Colonic mucosa (tissue), 4 donors: ENCODE measurements at regions not wholly inside any gene's neighbourhood (a gene's known extent, or its start where the extent isn't known, plus 50 kb on each side); places are given as distances from the start of the nearest gene placed in this dataset.

Experiments
- DNase-seq: peaks from one replicate; pipeline ENCODE4 v3.0.0-alpha.2; 2020
- H3K27ac ChIP-seq: fragments of 200-600 bp; one replicate; pipeline ENCODE4 v1.8.0; 2021
- H3K27me3 ChIP-seq: fragments of 200-600 bp; one replicate; pipeline ENCODE4 v1.8.0; 2021
- H3K36me3 ChIP-seq: fragments of 200-600 bp; one replicate; pipeline ENCODE4 v1.8.0; 2021
- H3K4me1 ChIP-seq: fragments of 200-600 bp; one replicate; pipeline ENCODE4 v1.8.0; 2021; ENCODE audit warnings: mild to moderate bottlenecking
- H3K4me3 ChIP-seq: fragments of 200-600 bp; one replicate; pipeline ENCODE4 v1.8.0; 2021
- H3K9ac ChIP-seq, 2 donors: one replicate each; pipeline ENCODE4 v1.7.0; 2013; ENCODE audit warnings: control low read depth in 2 of 2, low read depth in 2 of 2, low read length in 2 of 2
- H3K9me3 ChIP-seq: fragments of 200-600 bp; one replicate; pipeline ENCODE4 v1.8.0; 2021
- CTCF ChIP-seq: fragments of 200-600 bp; IDR thresholded peaks from one replicate; pipeline ENCODE4 v1.8.0; 2022; ENCODE audit warnings: antibody characterized with exemption, mild to moderate bottlenecking
- intact Hi-C: fragments of 100-400 bp; cut with DNase I; formaldehyde crosslinking; loops from one replicate; pipeline ENCODE4 v1.14.1; 2022
- donor health status: healthy.
- donor health status: DM: no; HTN: no; CAD: no.
- donor health status: DM: no; HTN: no; CAD: no.

DNA sequence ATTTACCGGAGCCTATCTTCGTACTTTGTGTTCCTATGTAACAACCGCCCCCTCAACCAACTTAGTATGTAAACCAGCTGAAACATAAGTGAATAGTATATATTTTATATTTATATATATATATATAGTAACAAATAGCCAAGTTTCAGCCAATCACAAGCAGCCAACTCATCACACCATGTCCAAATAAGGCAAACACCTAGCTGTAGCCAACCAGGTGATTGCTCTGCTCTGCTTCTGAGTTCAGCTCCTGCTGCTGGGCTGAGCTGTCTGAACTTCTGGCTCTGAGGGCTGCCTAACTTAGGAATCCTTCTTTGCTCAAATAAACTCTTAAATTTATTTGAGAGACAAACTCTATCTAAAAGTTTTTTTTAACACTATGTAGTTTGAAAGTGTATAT is 101.6 kb upstream of the SOX4 start:
- Histone ChIP-seq H3K4me1 (no peaks in the 10 kb centered on the region), H3K9me3 (no peaks in the 10 kb centered on the region), H3K4me3 (no peak overlapping the region), H3K36me3 (no peaks in the 10 kb centered on the region), H3K9ac (no peak overlapping the region), H3K27ac (no peak overlapping the region), H3K27me3 (no peaks in the 10 kb centered on the region)
- no peak for DNase-seq
- TF ChIP-seq CTCF: no peak
- intact Hi-C loops: no loop called here

DNA sequence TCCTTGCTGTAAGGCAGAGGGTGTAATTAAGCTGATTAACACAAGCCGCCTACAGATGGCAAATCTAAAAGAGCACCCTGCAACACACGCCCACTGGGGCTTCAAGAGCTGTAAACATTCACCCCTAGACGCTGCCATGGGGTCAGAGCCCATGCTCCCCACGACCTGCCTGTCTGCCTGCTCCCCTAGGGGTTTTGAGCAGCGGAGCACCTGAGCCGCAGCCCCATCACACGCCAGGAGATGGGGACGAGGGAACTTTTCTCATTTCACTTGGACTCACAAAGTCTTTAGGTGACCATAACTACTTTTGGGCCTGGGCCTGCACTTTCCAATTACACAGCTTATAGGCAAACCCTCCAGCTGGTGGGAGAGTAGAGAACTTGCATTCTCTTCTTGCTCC is 99.0 kb upstream of the SOX4 start:
- no peak overlapping the region for H3K9ac ChIP-seq
- TF ChIP-seq CTCF: no peak
- H3K9me3 ChIP-seq: no peaks in the 10 kb centered on the region
- H3K4me3 ChIP-seq: no peak overlapping the region
- no peaks in the 10 kb centered on the region for H3K4me1 ChIP-seq
- no peak overlapping the region for H3K27ac ChIP-seq
- no peaks in the 10 kb centered on the region for H3K36me3 ChIP-seq
- intact Hi-C loops: no loop called here
- no peak for DNase-seq
- no peaks in the 10 kb centered on the region for H3K27me3 ChIP-seq

DNA sequence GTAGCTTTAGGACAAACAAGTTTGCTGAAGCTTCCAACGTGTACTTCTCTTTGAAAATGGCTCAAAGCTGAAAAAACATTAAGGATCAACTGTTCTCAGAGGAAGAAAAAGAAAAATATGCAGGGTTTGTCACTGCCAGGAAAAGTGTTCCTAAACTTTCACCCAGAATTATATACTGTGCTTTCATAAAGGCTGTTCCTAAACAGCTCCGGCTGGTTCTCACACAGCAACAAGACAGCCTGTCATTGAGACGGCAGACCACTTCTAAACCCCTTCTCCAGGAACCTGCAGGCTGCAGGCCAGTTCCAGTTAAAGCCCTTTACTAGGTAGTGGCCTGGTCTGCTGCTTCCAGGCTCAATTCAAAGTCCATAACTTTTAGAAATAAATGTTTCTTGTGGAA is 97.4 kb upstream of the SOX4 start:
- H3K9me3 ChIP-seq: no peaks in the 10 kb centered on the region
- H3K36me3 ChIP-seq: no peaks in the 10 kb centered on the region
- no peak overlapping the region for H3K4me3 ChIP-seq
- DNase-seq: no peak
- intact Hi-C loops: no loop called here
- no peak for TF ChIP-seq CTCF
- H3K27me3 ChIP-seq: no peaks in the 10 kb centered on the region
- no peak overlapping the region for H3K9ac ChIP-seq
- no peaks in the 10 kb centered on the region for H3K4me1 ChIP-seq
- no peak overlapping the region for H3K27ac ChIP-seq

DNA sequence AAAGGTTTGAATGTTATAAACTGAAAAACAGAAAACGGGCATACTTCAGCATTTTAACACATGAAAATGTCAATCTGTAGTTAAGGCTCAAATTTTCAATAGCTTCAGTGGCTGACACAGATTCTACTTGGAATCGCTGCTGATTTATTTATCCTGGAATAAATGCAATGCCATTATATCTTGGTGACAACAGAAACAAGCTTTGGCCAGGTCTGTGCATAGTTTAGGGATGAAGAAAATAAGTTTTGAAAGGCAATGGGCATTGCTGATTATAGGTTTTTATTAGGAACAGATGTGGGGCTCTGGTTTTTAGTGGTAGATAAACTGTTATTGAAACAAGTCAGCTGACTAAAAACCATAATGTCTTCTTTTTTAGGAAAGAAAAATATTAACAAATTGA is 96.8 kb upstream of the SOX4 start:
- Histone ChIP-seq H3K36me3 (no peaks in the 10 kb centered on the region), H3K27ac (no peak overlapping the region), H3K27me3 (no peaks in the 10 kb centered on the region), H3K4me1 (no peaks in the 10 kb centered on the region), H3K4me3 (no peak overlapping the region), H3K9ac (no peak overlapping the region), H3K9me3 (no peaks in the 10 kb centered on the region)
- DNase-seq: no peak
- no peak for TF ChIP-seq CTCF
- intact Hi-C loops: no loop called here

DNA sequence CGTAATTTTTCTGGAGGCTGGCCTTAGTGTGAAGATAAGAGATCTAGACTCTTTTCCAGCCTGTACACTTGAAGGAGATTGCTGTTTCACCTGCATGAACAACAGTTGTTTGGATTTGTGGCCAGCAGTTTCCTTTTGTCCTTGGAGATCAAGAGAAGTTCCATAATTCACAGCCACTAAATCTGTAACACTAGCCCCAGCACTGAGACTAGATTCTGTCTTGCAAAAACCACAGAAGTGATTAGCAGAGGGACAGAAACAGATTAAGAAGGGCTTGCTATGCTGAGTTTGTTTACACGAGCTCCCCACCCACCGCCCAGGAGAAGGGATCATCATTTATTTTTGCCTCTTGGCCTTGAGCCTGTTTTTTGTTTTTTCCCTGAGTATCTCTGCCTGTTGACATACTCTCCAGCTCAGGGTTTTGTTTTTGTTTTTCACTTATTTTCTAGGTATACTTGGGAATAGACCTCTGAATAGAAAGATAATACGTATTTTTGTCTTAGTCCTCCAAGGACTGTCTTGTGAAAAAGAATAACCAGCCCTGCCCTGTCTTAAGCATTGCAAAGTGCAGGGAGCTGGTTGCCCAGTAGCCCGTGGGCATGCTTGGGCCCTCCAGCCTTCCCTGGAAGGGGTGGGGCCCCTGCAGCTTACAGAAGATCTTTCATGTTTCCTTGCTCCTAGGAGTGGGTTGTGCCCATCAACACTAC is 93.1 kb upstream of the SOX4 start:
- DNase-seq: peak; percentile 68
- intact Hi-C loops: no loop called here
- H3K4me3 ChIP-seq: no peak overlapping the region
- no peak for TF ChIP-seq CTCF
- no peaks in the 10 kb centered on the region for H3K9me3 ChIP-seq
- H3K27me3 ChIP-seq: no peaks in the 10 kb centered on the region
- no peaks in the 10 kb centered on the region for H3K4me1 ChIP-seq
- H3K36me3 ChIP-seq: no peaks in the 10 kb centered on the region
- no peak overlapping the region for H3K9ac ChIP-seq
- H3K27ac ChIP-seq: no peak overlapping the region
